AG08395 (cell line): ENCODE measurements at regions not wholly inside any gene's neighbourhood (a gene's known extent, or its start where the extent isn't known, plus 50 kb on each side); places are given as distances from the start of the nearest gene placed in this dataset.

Experiments
- DNase-seq: peaks from one replicate; pipeline ENCODE4 v3.0.0; 2012; ENCODE audit warnings: mixed read lengths, low spot score

- DNase-seq = no peak
These were observed 99.5 kb upstream of the TMCC3 start for GRCh38 chr12:94749890-94750289.

GRCh38 chr12:94749455-94749854 is 99.1 kb upstream of the TMCC3 start:
- DNase-seq = no peak

GRCh38 chr12:94748726-94749421 is 98.5 kb upstream of the TMCC3 start:
- no peak for DNase-seq

- DNase-seq = no peak
These were observed 95.2 kb upstream of the TMCC3 start for GRCh38 chr12:94745562-94745961.

GRCh38 chr12:94743174-94743573 is 92.8 kb upstream of the TMCC3 start:
- no peak for DNase-seq

- no peak for DNase-seq
These were observed 90.4 kb upstream of the TMCC3 start for GRCh38 chr12:94740601-94741362.

GRCh38 chr12:94736820-94737219 is 86.5 kb upstream of the TMCC3 start:
- DNase-seq = no peak

GRCh38 chr12:94736004-94736403 is 85.6 kb upstream of the TMCC3 start:
- no peak for DNase-seq

GRCh38 chr12:94733727-94734126 is 83.4 kb upstream of the TMCC3 start:
- no peak for DNase-seq

- DNase-seq = no peak
These were observed 82.1 kb upstream of the TMCC3 start for GRCh38 chr12:94732367-94732990.

- DNase-seq = no peak
These were observed 81.5 kb upstream of the TMCC3 start for GRCh38 chr12:94731733-94732360.

GRCh38 chr12:94730847-94731246 is 80.5 kb upstream of the TMCC3 start:
- DNase-seq = no peak

- DNase-seq = no peak
These were observed 76.0 kb upstream of the TMCC3 start for GRCh38 chr12:94726236-94726835.

GRCh38 chr12:94725375-94726168 is 75.2 kb upstream of the TMCC3 start:
- peak; percentile 14 for DNase-seq

GRCh38 chr12:94722664-94723063 is 72.3 kb upstream of the TMCC3 start:
- no peak for DNase-seq

- no peak for DNase-seq
These were observed 70.8 kb upstream of the TMCC3 start for GRCh38 chr12:94721173-94721572.

GRCh38 chr12:94718114-94718513 is 67.8 kb upstream of the TMCC3 start:
- no peak for DNase-seq

- no peak for DNase-seq
These were observed 67.3 kb upstream of the TMCC3 start for GRCh38 chr12:94717656-94718055.

GRCh38 chr12:94717108-94717507 is 66.8 kb upstream of the TMCC3 start:
- DNase-seq = no peak

GRCh38 chr12:94716339-94716738 is 66.0 kb upstream of the TMCC3 start:
- no peak for DNase-seq

- DNase-seq = no peak
These were observed 64.2 kb upstream of the TMCC3 start for GRCh38 chr12:94714378-94715114.
